IPS-18a (cell line): ENCODE measurements at regions not wholly inside any gene's neighbourhood (a gene's known extent, or its start where the extent isn't known, plus 50 kb on each side); places are given as distances from the start of the nearest gene placed in this dataset.

Experiments
- H3K27ac ChIP-seq: one replicate; pipeline ENCODE4 v1.5.1; 2013; ENCODE audit warnings: low read length
- H3K27me3 ChIP-seq: one replicate; pipeline ENCODE4 v1.6.1; 2013; ENCODE audit warnings: mild to moderate bottlenecking, low read length; ENCODE audit not compliant: control insufficient read depth, insufficient read depth
- H3K36me3 ChIP-seq: one replicate; pipeline ENCODE4 v1.6.1; 2013; ENCODE audit warnings: low read depth, low read length; ENCODE audit not compliant: control insufficient read depth
- H3K4me1 ChIP-seq: one replicate; pipeline ENCODE4 v1.6.1; 2013; ENCODE audit warnings: low read depth, low read length; ENCODE audit not compliant: control insufficient read depth
- H3K4me3 ChIP-seq: one replicate; pipeline ENCODE4 v1.5.1; 2013; ENCODE audit warnings: low read length
- H3K9ac ChIP-seq: one replicate; pipeline ENCODE4 v1.6.1; 2013; ENCODE audit warnings: mild to moderate bottlenecking, low read length, moderate library complexity
- H3K9me3 ChIP-seq: one replicate; pipeline ENCODE4 v1.6.1; 2013; ENCODE audit warnings: low read depth, low read length; ENCODE audit not compliant: control insufficient read depth

- Histone ChIP-seq H3K36me3 (no peaks in the 10 kb centered on the region), H3K9ac (no peak overlapping the region), H3K27me3 (no peaks in the 10 kb centered on the region), H3K4me3 (no peak overlapping the region), H3K9me3 (no peaks in the 10 kb centered on the region), H3K4me1 (no peaks in the 10 kb centered on the region), H3K27ac (no peak overlapping the region)
Measured at GRCh38 chr3:194756460-194756779, 70.7 kb downstream of the FAM43A start.

GRCh38 chr3:194756791-194757325, 71.2 kb downstream of the FAM43A start:
- Histone ChIP-seq H3K27ac (no peak overlapping the region), H3K9ac (no peak overlapping the region), H3K27me3 (no peaks in the 10 kb centered on the region), H3K9me3 (no peaks in the 10 kb centered on the region), H3K4me3 (no peak overlapping the region), H3K4me1 (no peaks in the 10 kb centered on the region), H3K36me3 (no peaks in the 10 kb centered on the region)

GRCh38 chr3:194757647-194758061, 72.0 kb downstream of the FAM43A start:
- Histone ChIP-seq H3K4me1 (no peaks in the 10 kb centered on the region), H3K9me3 (no peaks in the 10 kb centered on the region), H3K36me3 (no peaks in the 10 kb centered on the region), H3K27ac (no peak overlapping the region), H3K4me3 (no peak overlapping the region), H3K9ac (no peak overlapping the region), H3K27me3 (no peaks in the 10 kb centered on the region)

GRCh38 chr3:194758716-194759115, 73.0 kb downstream of the FAM43A start:
- Histone ChIP-seq H3K27me3 (no peaks in the 10 kb centered on the region), H3K4me3 (no peak overlapping the region), H3K36me3 (no peaks in the 10 kb centered on the region), H3K4me1 (no peaks in the 10 kb centered on the region), H3K9ac (no peak overlapping the region), H3K27ac (no peak overlapping the region), H3K9me3 (no peaks in the 10 kb centered on the region)

GRCh38 chr3:194760494-194761137, 74.9 kb downstream of the FAM43A start:
- H3K27ac ChIP-seq, result no peak overlapping the region
- H3K9ac ChIP-seq, result no peak overlapping the region
- no peaks in the 10 kb centered on the region for H3K27me3 ChIP-seq
- no peaks in the 10 kb centered on the region for H3K4me1 ChIP-seq
- no peak overlapping the region for H3K4me3 ChIP-seq
- H3K36me3 ChIP-seq, result no peaks in the 10 kb centered on the region
- H3K9me3 ChIP-seq, result no peaks in the 10 kb centered on the region

- H3K27ac ChIP-seq, result no peak overlapping the region
- no peak overlapping the region for H3K9ac ChIP-seq
- H3K4me1 ChIP-seq, result no peaks in the 10 kb centered on the region
- no peaks in the 10 kb centered on the region for H3K36me3 ChIP-seq
- no peak overlapping the region for H3K4me3 ChIP-seq
- H3K9me3 ChIP-seq, result no peaks in the 10 kb centered on the region
- no peaks in the 10 kb centered on the region for H3K27me3 ChIP-seq
Measured at GRCh38 chr3:194761384-194761783, 75.7 kb downstream of the FAM43A start.

GRCh38 chr3:194766845-194767244, 81.2 kb downstream of the FAM43A start:
- no peak overlapping the region for H3K4me3 ChIP-seq
- no peaks in the 10 kb centered on the region for H3K36me3 ChIP-seq
- H3K27ac ChIP-seq, result no peak overlapping the region
- H3K27me3 ChIP-seq, result peaks cover 34% of the 10 kb centered on the region
- H3K9ac ChIP-seq, result no peak overlapping the region
- H3K4me1 ChIP-seq, result peaks cover 4% of the 10 kb centered on the region
- H3K9me3 ChIP-seq, result no peaks in the 10 kb centered on the region

GRCh38 chr3:194767446-194768207, 81.9 kb downstream of the FAM43A start:
- Histone ChIP-seq H3K9me3 (no peaks in the 10 kb centered on the region), H3K9ac (no peak overlapping the region), H3K27me3 (peaks cover 34% of the 10 kb centered on the region), H3K27ac (no peak overlapping the region), H3K4me1 (peaks cover 4% of the 10 kb centered on the region), H3K4me3 (no peak overlapping the region), H3K36me3 (no peaks in the 10 kb centered on the region)

GRCh38 chr3:194768586-194768985, 82.9 kb downstream of the FAM43A start:
- H3K27ac ChIP-seq, result no peak overlapping the region
- peaks cover 34% of the 10 kb centered on the region for H3K27me3 ChIP-seq
- H3K9me3 ChIP-seq, result no peaks in the 10 kb centered on the region
- H3K36me3 ChIP-seq, result no peaks in the 10 kb centered on the region
- peaks cover 4% of the 10 kb centered on the region for H3K4me1 ChIP-seq
- H3K9ac ChIP-seq, result no peak overlapping the region
- H3K4me3 ChIP-seq, result peak overlapping the region; percentile 38

GRCh38 chr3:194769020-194769643, 83.4 kb downstream of the FAM43A start:
- H3K27me3 ChIP-seq, result peaks cover 34% of the 10 kb centered on the region
- no peaks in the 10 kb centered on the region for H3K36me3 ChIP-seq
- H3K9ac ChIP-seq, result peak overlapping the region; percentile 25
- H3K27ac ChIP-seq, result no peak overlapping the region
- no peaks in the 10 kb centered on the region for H3K9me3 ChIP-seq
- H3K4me3 ChIP-seq, result peak overlapping the region; percentile 60
- H3K4me1 ChIP-seq, result peaks cover 4% of the 10 kb centered on the region

GRCh38 chr3:194772241-194773000, 86.7 kb downstream of the FAM43A start:
- H3K27ac ChIP-seq, result no peak overlapping the region
- peaks cover 4% of the 10 kb centered on the region for H3K4me1 ChIP-seq
- no peak overlapping the region for H3K4me3 ChIP-seq
- H3K27me3 ChIP-seq, result peaks cover 25% of the 10 kb centered on the region
- no peaks in the 10 kb centered on the region for H3K9me3 ChIP-seq
- no peaks in the 10 kb centered on the region for H3K36me3 ChIP-seq
- H3K9ac ChIP-seq, result no peak overlapping the region
